SK-N-SH treated with all-trans-retinoic acid at 6 μM for 48 hours (cell line): ENCODE measurements at regions not wholly inside any gene's neighbourhood (a gene's known extent, or its start where the extent isn't known, plus 50 kb on each side); places are given as distances from the start of the nearest gene placed in this dataset.

Experiments used
- CREB5 ChIP-seq: fragments of 250-450 bp; sonication (Bioruptor Pico); IDR thresholded peaks from 2 replicates; pipeline ENCODE4 v1.5.1; 2020; ENCODE audit warnings: low read depth, mild to moderate bottlenecking, moderate library complexity
- RARB ChIP-seq: fragments of 250-450 bp; sonication (Bioruptor Pico); IDR thresholded peaks from 2 replicates; pipeline ENCODE4 v1.8.0; 2021; ENCODE audit warnings: mild to moderate bottlenecking, moderate library complexity
- ZNF70 ChIP-seq: fragments of 450-650 bp; formaldehyde crosslinking; IDR thresholded peaks from 2 replicates; pipeline ENCODE4 v1.5.0; 2020; ENCODE audit warnings: mild to moderate bottlenecking, moderate library complexity
- ZNF8 ChIP-seq: fragments of 450-650 bp; formaldehyde crosslinking; IDR thresholded peaks from 2 replicates; pipeline ENCODE4 v1.5.0; 2020; ENCODE audit warnings: mild to moderate bottlenecking, moderate library complexity
- TF ChIP-seq, protein P1 (sequence below): fragments of 250-450 bp; sonication (Bioruptor Pico); IDR thresholded peaks from 2 replicates; pipeline ENCODE4 v1.8.0; 2020; ENCODE audit warnings: mild to moderate bottlenecking, moderate library complexity, borderline replicate concordance

DNA sequence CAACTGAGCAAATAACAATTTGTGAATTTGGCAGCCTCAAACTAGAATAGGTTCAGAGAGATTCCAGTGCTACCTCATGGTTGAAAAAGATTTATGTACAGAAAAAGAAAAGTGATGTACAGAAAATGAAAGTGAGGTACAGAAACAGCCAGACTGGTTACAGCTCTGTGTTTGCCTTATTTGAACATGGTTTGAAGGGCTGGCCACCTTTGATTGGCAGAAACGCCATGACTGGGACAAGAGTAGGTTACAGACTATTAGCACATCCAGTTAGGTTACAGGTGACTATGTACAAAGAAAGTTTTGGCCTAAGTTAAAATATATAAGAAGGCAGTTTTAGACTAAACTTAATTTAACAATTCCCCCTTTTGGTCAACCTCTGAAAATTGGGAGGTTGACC is 309.4 kb downstream of the BTG1 start:
- TF ChIP-seq ZNF70 (CRISPR knock-in tag): no peak
- no peak for TF ChIP-seq ZNF8
- no peak for TF ChIP-seq CREB5
- TF ChIP-seq RARB (CRISPR knock-in tag): no peak
- TF ChIP-seq, protein P1, sequence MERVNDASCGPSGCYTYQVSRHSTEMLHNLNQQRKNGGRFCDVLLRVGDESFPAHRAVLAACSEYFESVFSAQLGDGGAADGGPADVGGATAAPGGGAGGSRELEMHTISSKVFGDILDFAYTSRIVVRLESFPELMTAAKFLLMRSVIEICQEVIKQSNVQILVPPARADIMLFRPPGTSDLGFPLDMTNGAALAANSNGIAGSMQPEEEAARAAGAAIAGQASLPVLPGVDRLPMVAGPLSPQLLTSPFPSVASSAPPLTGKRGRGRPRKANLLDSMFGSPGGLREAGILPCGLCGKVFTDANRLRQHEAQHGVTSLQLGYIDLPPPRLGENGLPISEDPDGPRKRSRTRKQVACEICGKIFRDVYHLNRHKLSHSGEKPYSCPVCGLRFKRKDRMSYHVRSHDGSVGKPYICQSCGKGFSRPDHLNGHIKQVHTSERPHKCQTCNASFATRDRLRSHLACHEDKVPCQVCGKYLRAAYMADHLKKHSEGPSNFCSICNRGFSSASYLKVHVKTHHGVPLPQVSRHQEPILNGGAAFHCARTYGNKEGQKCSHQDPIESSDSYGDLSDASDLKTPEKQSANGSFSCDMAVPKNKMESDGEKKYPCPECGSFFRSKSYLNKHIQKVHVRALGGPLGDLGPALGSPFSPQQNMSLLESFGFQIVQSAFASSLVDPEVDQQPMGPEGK: no peak
